NCI-H2196 treated with DMSO at 0.1 percent for 48 hours (cell line): ENCODE measurements at regions not wholly inside any gene's neighbourhood (a gene's known extent, or its start where the extent isn't known, plus 50 kb on each side); places are given as distances from the start of the nearest gene placed in this dataset.

Experiments used
- DNase-seq: peaks from one replicate; lab custom pipeline; 2025; ENCODE audit not compliant: unreplicated experiment; lab: John Stamatoyannopoulos, UW

- DNase-seq, result no peak
Observed at GRCh38 chr15:91517491-91518200, 335.9 kb upstream of the SLCO3A1 start.

- DNase-seq, result no peak
Observed at GRCh38 chr15:91520850-91521249, 332.7 kb upstream of the SLCO3A1 start.

- no peak for DNase-seq
Observed at GRCh38 chr15:91521548-91521947, 332.0 kb upstream of the SLCO3A1 start.

- DNase-seq, result no peak
Observed at GRCh38 chr15:91521996-91522395, 331.5 kb upstream of the SLCO3A1 start.

GRCh38 chr15:91522605-91523332 lies 330.7 kb upstream of the SLCO3A1 start:
- DNase-seq, result no peak

GRCh38 chr15:91523596-91523995 lies 329.9 kb upstream of the SLCO3A1 start:
- no peak for DNase-seq

GRCh38 chr15:91524534-91524933 lies 329.0 kb upstream of the SLCO3A1 start:
- no peak for DNase-seq

GRCh38 chr15:91525751-91526150 lies 327.8 kb upstream of the SLCO3A1 start:
- DNase-seq, result no peak

GRCh38 chr15:91526424-91526823 lies 327.1 kb upstream of the SLCO3A1 start:
- no peak for DNase-seq

- DNase-seq, result no peak
Observed at GRCh38 chr15:91528801-91529200, 324.7 kb upstream of the SLCO3A1 start.

GRCh38 chr15:91529534-91529933 lies 324.0 kb upstream of the SLCO3A1 start:
- no peak for DNase-seq

GRCh38 chr15:91530279-91530678 lies 323.2 kb upstream of the SLCO3A1 start:
- no peak for DNase-seq

GRCh38 chr15:91530956-91531582 lies 322.4 kb upstream of the SLCO3A1 start:
- DNase-seq, result no peak

GRCh38 chr15:91534235-91534634 lies 319.3 kb upstream of the SLCO3A1 start:
- DNase-seq, result no peak

- DNase-seq, result no peak
Observed at GRCh38 chr15:91534976-91535375, 318.5 kb upstream of the SLCO3A1 start.

GRCh38 chr15:91535856-91536500 lies 317.5 kb upstream of the SLCO3A1 start:
- no peak for DNase-seq

- DNase-seq, result no peak
Observed at GRCh38 chr15:91537856-91538255, 315.7 kb upstream of the SLCO3A1 start.

- DNase-seq, result no peak
Observed at GRCh38 chr15:91538782-91539181, 314.7 kb upstream of the SLCO3A1 start.

- DNase-seq, result no peak
Observed at GRCh38 chr15:91541286-91541685, 312.2 kb upstream of the SLCO3A1 start.

GRCh38 chr15:91542226-91542625 lies 311.3 kb upstream of the SLCO3A1 start:
- no peak for DNase-seq

- DNase-seq, result no peak
Observed at GRCh38 chr15:91547356-91547755, 306.2 kb upstream of the SLCO3A1 start.

- DNase-seq, result no peak
Observed at GRCh38 chr15:91548549-91548948, 305.0 kb upstream of the SLCO3A1 start.
